ENCODE measurements at regions not wholly inside any gene's neighbourhood (a gene's known extent, or its start where the extent isn't known, plus 50 kb on each side); places are given as distances from the start of the nearest gene placed in this dataset.

GRCh38 chr7:142602183-142602582 lies 147.1 kb upstream of the PRSS1 start:
- Histone ChIP-seq H3K4me1 (ENCODE audit: low read depth) (peaks cover 2% of the 10 kb centered on the region), H3K9me3 (no peaks in the 10 kb centered on the region), H3K4me3 (no peak overlapping the region), H3K36me3 (ENCODE audit: low read depth) (no peaks in the 10 kb centered on the region)
- TF ChIP-seq CTCF (IDR thresholded peaks at IDR 0.05) = no peak
- no peak for DNase-seq
- intact Hi-C loops (cut with DNase I, micrococcal nuclease) = loop anchor here in 1 of 2 donors (10.0 kb wide), 1 partner anchor 183 kb away; no protein-coding TSS in a partner anchor
- no peak for ATAC-seq

- ATAC-seq = no peak
These were observed 151.0 kb upstream of the PRSS1 start for GRCh38 chr7:142598297-142598696.

GRCh38 chr7:142597547-142597946 lies 151.7 kb upstream of the PRSS1 start:
- TF ChIP-seq CTCF (IDR thresholded peaks at IDR 0.05) = no peak
- H3K4me3 ChIP-seq = no peak overlapping the region
- H3K36me3 ChIP-seq (ENCODE audit: low read depth) = no peaks in the 10 kb centered on the region
- DNase-seq (no peak), ATAC-seq (no peak)
- H3K4me1 ChIP-seq (ENCODE audit: low read depth) = no peaks in the 10 kb centered on the region
- intact Hi-C loops (cut with DNase I, micrococcal nuclease) = no loop called here
- H3K9me3 ChIP-seq = no peaks in the 10 kb centered on the region

More at GRCh38 chr7:142598297-142598696, 151.0 kb upstream of the PRSS1 start:
- Histone ChIP-seq H3K4me3 (no peak overlapping the region), H3K4me1 (ENCODE audit: low read depth) (no peaks in the 10 kb centered on the region), H3K9me3 (no peaks in the 10 kb centered on the region), H3K36me3 (ENCODE audit: low read depth) (no peaks in the 10 kb centered on the region)
- no peak for DNase-seq
- intact Hi-C loops (cut with DNase I, micrococcal nuclease) = no loop called here
- TF ChIP-seq CTCF (IDR thresholded peaks at IDR 0.05) = no peak

GRCh38 chr7:142595816-142596516 lies 153.3 kb upstream of the PRSS1 start:
- intact Hi-C loops (cut with DNase I, micrococcal nuclease) = no loop called here
- no peak overlapping the region for H3K4me3 ChIP-seq
- no peak for ATAC-seq
- H3K4me1 ChIP-seq (ENCODE audit: low read depth) = no peaks in the 10 kb centered on the region
- no peak for DNase-seq
- TF ChIP-seq CTCF (IDR thresholded peaks at IDR 0.05) = no peak
- H3K9me3 ChIP-seq = no peaks in the 10 kb centered on the region
- H3K36me3 ChIP-seq (ENCODE audit: low read depth) = no peaks in the 10 kb centered on the region

GRCh38 chr7:142594078-142594477 lies 155.2 kb upstream of the PRSS1 start:
- H3K4me3 ChIP-seq = no peak overlapping the region
- no peak for TF ChIP-seq CTCF (IDR thresholded peaks at IDR 0.05)
- intact Hi-C loops (cut with DNase I, micrococcal nuclease) = no loop called here
- no peaks in the 10 kb centered on the region for H3K9me3 ChIP-seq
- no peaks in the 10 kb centered on the region for H3K36me3 ChIP-seq (ENCODE audit: low read depth)
- DNase-seq (no peak), ATAC-seq (no peak)
- no peaks in the 10 kb centered on the region for H3K4me1 ChIP-seq (ENCODE audit: low read depth)

Data from mucosa of descending colon (tissue), 3 donors.